Psoas muscle (tissue), 7 donors: ENCODE measurements at regions not wholly inside any gene's neighbourhood (a gene's known extent, or its start where the extent isn't known, plus 50 kb on each side); places are given as distances from the start of the nearest gene placed in this dataset.

ENCODE experiments used
- ATAC-seq, 4 donors: fragments of 200-7000 bp; cut with Tn5 transposase; one replicate each; pipeline ENCODE4 v1.9.1; 2020; ENCODE audit warnings: moderate library complexity in 3 of 4, mild to moderate bottlenecking in 2 of 4
- DNase-seq, 2 donors: peaks; one replicate each; pipeline ENCODE4 v3.0.0-alpha.2; 2020
- H3K27ac ChIP-seq: fragments of 200-600 bp; one replicate; pipeline ENCODE4 v1.8.0; 2022
- H3K27me3 ChIP-seq, 3 donors: fragments of 200-600 bp in 1 of 3; one replicate each; pipeline versions ENCODE4 v1.6.1 to v1.8.0; 2013 to 2022; ENCODE audit warnings: low read length in 2 of 3, mild to moderate bottlenecking in 2 of 3, moderate library complexity in 1 of 3; ENCODE audit not compliant: insufficient read depth in 3 of 3
- H3K36me3 ChIP-seq, 2 donors: fragments of 200-600 bp in 1 of 2; one replicate each; pipeline versions ENCODE4 v1.6.1 to v1.8.0; 2013 to 2022; ENCODE audit warnings: low read depth in 1 of 2, mild to moderate bottlenecking in 1 of 2, moderate library complexity in 1 of 2; ENCODE audit not compliant: insufficient read depth in 1 of 2
- H3K4me1 ChIP-seq: fragments of 200-600 bp; one replicate; pipeline ENCODE4 v1.8.0; 2022
- H3K4me3 ChIP-seq: fragments of 200-600 bp; one replicate; pipeline ENCODE4 v1.8.0; 2022; ENCODE audit warnings: mild to moderate bottlenecking
- H3K9me3 ChIP-seq: fragments of 200-600 bp; one replicate; pipeline ENCODE4 v1.8.0; 2022
- CTCF ChIP-seq: fragments of 200-600 bp; IDR thresholded peaks from one replicate; pipeline ENCODE4 v1.8.0; 2022; ENCODE audit warnings: antibody characterized with exemption
- WGBS, 3 donors: extraction: QIAGEN DNeasy Blood & Tissue Kit; methylation state at CpG; one replicate each; pipeline versions ENCODE4 v1.1.6 to v1.1.7; 2013; 5-methylcytosine and 5-hydroxymethylcytosine counted together
- intact Hi-C, 2 donors: fragments of 100-400 bp; cut with DNase I; formaldehyde crosslinking; loops; one replicate each; pipeline versions ENCODE4 v1.11.0 to v1.14.2; 2022
- donor health status: healthy with polysubstance abuse.
- donor health status: DM: no; HTN: no; CAD: no; lungs with moderate emphysema.
- donor health status: Bipolar disorder and iron deficiency.
- donor health status: healthy.
- donor health status: DM: yes; HTN: yes; CAD: no.
- donor health status: DM: no; HTN: no; CAD: no.
- donor health status: DM: yes; HTN: yes; CAD: no.

- 86 to 94% (median 89%) methylated on average over 2 of the region's 2 CpGs for WGBS, 3 donors
- intact Hi-C loops, result no loop called here
- DNase-seq, result no peak
These were observed 184.4 kb upstream of the ROBO2 start for GRCh38 chr3:76855451-76855850.

DNA sequence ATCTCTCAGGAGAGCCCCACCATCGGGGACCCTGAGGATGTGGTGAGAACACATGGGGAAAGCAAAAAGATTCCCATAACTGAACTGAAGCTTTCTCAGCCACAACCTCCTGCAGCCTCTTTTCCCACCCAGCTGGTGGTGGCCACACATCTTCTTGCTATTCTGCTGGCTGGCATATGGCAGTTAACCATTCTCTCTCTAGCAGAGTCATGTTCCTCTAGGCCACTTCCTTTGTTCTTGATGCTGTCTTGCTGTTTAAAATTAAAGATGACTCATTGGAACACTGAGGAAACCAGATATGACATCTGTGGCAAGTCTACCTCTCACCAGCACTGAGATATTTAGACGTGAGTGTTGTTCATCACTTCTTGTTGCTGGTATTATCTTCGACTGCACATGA, 180.3 kb upstream of the ROBO2 start:
- 72 to 81% (median 76%) methylated on average over 3 of the region's 3 CpGs for WGBS, 3 donors
- Histone ChIP-seq H3K9me3 (no peaks in the 10 kb centered on the region), H3K27me3 (no peaks in the 10 kb centered on the region), H3K4me1 (no peaks in the 10 kb centered on the region), H3K27ac (no peak overlapping the region), H3K4me3 (no peak overlapping the region), H3K36me3 (no peaks in the 10 kb centered on the region)
- no peak for TF ChIP-seq CTCF
- DNase-seq (no peak), ATAC-seq (no peak)
- intact Hi-C loops, result no loop called here

More at GRCh38 chr3:76855451-76855850, 184.4 kb upstream of the ROBO2 start:
- ATAC-seq, result no peak
- H3K27ac ChIP-seq, result no peak overlapping the region
- no peaks in the 10 kb centered on the region for H3K9me3 ChIP-seq
- H3K4me3 ChIP-seq, result no peak overlapping the region
- no peaks in the 10 kb centered on the region for H3K36me3 ChIP-seq
- H3K4me1 ChIP-seq, result no peaks in the 10 kb centered on the region
- no peaks in the 10 kb centered on the region for H3K27me3 ChIP-seq
- TF ChIP-seq CTCF, result no peak

DNA sequence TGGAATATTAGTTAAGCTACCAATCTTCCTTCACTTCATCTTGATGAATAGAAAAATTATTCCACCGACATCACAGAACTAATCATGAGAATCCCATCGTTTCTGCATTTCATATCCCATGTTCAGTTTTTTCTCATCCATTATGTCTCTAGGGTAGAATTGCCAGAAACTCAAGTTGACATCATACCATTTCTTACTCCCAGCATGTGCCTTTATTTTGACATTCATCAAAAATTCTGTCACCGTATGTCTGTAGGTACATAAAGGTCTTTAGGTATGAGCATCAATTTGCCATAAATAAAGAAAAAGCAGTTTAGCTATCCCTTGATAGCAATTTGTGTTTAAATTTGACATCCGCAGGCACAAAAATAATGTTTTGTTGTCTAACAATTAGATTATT, 175.5 kb upstream of the ROBO2 start:
- no peaks in the 10 kb centered on the region for H3K27me3 ChIP-seq
- H3K9me3 ChIP-seq, result no peaks in the 10 kb centered on the region
- H3K4me1 ChIP-seq, result no peaks in the 10 kb centered on the region
- no peak for DNase-seq
- no peaks in the 10 kb centered on the region for H3K36me3 ChIP-seq
- no peak for TF ChIP-seq CTCF
- no peak overlapping the region for H3K27ac ChIP-seq
- ATAC-seq, result no peak
- intact Hi-C loops, result no loop called here
- 80 to 86% (median 83%) methylated on average over 4 of the region's 4 CpGs for WGBS, 3 donors
- H3K4me3 ChIP-seq, result no peak overlapping the region

DNA sequence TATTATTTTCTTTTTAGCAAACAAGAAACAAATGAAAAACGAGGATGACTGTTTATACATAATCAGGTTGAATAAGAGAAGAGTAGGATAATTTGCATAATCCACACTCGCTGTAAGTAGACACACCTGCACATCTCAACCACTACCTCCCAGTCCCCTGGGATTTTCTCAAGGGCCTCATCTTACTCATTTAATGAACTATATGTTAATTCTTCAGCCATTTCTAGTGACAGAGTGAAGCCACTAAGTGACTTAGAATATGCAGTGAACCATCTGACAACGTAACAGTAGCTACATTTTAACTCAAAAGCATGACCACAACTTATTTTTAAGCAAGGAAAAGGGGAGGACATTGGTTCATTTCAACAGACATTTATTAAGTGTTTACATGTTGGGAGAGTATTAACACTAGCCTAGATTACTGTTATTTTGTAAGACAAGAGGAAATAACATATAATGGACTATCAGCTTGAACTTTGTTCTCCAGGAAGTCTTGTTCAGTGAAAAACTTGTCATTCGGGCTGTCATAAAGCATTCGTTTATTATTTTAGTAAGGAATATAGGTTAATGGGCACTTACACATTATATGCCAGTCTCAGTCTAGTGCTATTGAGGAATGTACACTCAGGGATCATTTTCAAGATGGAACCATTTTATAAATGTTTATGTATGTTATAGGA, 173.0 kb upstream of the ROBO2 start:
- Histone ChIP-seq H3K4me3 (no peak overlapping the region), H3K4me1 (no peaks in the 10 kb centered on the region), H3K36me3 (no peaks in the 10 kb centered on the region), H3K9me3 (no peaks in the 10 kb centered on the region), H3K27ac (no peak overlapping the region), H3K27me3 (no peaks in the 10 kb centered on the region)
- no peak for TF ChIP-seq CTCF
- WGBS, 3 donors, result 75 to 76% (median 76%) methylated on average over 5 of the region's 5 CpGs
- intact Hi-C loops, result no loop called here
- DNase-seq (no peak), ATAC-seq (no peak)
